HG02571 (cell line): ENCODE measurements at regions not wholly inside any gene's neighbourhood (a gene's known extent, or its start where the extent isn't known, plus 50 kb on each side); places are given as distances from the start of the nearest gene placed in this dataset.

Experiments used
- ATAC-seq: cut with Tn5 transposase; IDR thresholded peaks from one replicate; pipeline ENCODE4 v1.9.1; 2021; ENCODE audit warnings: mild to moderate bottlenecking, moderate library complexity; ENCODE audit not compliant: unreplicated experiment

DNA sequence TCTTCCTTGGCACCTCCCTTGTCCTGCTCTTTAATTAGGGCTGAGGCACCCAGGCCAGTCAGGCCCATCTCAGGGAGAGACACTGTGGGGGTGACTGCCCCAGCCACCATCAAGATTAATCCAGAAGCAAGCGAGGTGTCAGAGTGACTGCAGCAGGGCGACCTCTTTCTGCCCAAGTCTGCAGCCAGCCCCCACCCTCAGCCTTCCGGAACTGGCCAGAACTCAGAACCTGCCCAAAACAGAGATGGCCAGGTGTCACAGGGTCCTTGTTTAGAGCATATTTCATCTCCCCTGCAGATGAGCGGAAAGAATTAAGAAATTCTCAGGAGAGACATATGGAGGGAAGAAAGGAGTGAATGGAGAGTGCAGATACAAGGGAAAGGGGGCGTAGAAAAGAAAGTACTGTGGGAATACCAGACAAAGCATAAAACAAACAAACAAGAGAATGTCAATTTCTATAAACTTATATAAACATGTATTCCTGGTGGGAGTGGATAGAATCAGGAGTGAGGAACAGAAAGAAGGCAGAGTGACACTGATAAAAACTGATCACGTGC, 188.8 kb upstream of the NRP1 start:
- ATAC-seq, result no peak

GRCh38 chr10:33521904-33522303, 187.4 kb upstream of the NRP1 start:
- ATAC-seq, result no peak

DNA sequence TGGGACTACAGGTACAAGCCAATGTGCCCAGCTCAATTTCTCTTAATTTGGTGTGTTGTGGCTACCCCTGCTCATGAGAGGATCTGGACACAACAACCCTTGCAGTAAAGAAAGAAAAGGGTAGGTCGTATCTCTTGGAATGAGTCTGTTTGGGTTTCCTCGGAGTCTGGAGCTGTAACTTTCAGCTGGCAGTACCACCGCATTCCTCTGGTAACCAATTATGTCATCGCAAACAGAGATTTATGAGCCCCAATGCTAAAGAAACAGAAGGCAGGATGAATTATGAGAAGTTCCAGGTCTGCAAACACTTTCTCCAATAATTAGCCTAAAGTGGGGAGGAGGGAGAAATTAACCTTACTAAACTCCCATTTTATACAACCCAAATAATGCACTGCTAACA, 186.6 kb upstream of the NRP1 start:
- no peak for ATAC-seq

DNA sequence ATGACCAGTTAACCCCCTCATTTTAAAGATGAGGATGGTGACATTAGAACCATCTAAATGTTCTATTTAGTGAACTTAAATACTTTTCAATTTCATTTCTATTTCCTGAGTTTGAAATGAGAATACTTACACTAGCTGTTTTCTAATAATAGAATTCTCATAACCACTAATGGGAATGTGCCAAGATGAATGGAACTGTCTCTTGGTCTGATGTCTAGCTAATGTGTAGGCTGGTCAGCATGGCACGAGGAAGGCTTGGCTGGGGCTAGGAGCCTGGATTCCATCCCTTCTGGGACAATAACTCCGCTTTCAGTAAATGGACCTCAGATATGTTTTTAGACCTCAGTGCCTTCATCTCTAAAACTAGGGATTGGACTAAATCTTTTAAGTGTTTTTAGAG, 185.8 kb upstream of the NRP1 start:
- ATAC-seq, result no peak

DNA sequence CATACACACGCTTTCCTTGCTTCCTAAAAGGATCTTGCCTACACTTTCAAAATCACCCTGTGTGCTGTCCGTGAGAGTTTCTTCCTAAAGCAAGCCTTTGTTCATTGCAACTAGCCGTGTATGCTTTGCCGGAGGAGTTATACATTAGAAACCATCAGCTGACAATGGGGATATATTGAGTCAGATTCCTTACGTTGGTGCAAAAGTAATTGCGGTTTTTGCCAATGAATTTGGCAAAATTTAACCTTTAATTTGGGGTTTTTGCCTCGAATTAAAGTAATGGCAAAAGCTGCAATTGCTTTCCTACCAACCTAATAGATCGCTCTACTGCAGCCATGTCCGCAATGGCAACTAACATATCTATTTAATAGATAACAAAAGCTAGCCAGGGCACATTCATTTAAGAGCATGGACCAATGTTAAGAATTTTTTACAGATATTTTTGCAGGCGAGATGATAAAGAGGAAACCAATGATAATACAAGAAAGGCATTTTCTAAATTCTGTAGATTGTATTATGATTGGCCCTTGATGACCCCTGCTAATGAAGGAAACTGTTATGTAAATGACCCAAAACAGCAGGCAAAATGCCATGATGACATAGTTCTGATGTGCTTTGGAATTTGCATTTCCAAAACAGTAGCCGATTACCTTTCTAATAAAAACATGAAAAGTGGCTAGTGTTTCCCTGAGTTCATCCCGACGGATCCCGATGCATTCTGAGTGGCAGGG, 184.8 kb upstream of the NRP1 start:
- ATAC-seq, result no peak

DNA sequence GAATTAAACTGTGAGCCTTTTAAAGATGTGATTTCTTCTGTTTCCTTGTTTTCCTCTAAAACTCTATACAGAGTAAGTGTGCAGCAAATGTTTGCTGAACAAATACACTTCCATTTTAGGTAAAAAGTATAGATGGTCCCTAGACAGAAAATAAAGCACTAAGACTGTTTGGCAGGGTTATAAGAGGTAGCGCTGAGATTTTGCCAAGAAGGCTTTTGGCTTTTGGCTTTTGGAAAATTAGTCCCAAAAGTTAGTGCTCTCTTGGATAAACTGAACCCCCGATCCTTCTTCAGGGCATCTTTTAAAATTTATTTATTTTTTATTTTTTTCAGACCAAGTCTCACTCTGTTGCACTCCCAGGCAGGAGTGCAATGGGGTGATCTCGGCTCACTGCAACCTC, 175.7 kb upstream of the NRP1 start:
- ATAC-seq, result no peak

DNA sequence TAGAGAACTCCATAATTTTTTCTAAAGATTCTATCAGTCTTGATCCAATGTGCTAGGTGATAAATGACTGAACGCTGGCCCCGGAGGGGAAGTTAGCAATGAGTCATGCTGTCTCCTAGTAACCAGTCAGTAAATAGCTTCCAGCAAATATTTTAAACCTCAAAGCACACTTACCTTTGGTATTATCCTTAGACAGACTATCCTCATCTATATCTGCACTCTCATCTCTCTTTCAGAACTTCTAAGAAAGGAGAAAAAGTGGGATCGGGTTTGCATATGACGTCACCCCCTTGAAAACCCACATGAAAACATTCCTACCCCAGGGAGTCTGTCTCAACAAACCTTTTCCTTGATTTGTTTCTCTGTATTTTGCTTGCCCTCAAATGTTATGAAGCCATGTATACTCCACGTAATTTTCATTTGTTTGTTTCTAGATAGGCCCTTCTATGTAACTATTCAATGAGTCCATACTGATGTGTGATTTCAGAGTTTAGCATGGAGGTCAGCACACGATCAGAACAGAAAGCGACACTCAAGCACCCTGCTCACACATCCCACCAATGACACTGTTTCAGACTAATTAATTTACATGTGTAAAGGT, 174.9 kb upstream of the NRP1 start:
- ATAC-seq, result no peak

- no peak for ATAC-seq
These were observed 173.4 kb upstream of the NRP1 start for GRCh38 chr10:33507662-33508425.

DNA sequence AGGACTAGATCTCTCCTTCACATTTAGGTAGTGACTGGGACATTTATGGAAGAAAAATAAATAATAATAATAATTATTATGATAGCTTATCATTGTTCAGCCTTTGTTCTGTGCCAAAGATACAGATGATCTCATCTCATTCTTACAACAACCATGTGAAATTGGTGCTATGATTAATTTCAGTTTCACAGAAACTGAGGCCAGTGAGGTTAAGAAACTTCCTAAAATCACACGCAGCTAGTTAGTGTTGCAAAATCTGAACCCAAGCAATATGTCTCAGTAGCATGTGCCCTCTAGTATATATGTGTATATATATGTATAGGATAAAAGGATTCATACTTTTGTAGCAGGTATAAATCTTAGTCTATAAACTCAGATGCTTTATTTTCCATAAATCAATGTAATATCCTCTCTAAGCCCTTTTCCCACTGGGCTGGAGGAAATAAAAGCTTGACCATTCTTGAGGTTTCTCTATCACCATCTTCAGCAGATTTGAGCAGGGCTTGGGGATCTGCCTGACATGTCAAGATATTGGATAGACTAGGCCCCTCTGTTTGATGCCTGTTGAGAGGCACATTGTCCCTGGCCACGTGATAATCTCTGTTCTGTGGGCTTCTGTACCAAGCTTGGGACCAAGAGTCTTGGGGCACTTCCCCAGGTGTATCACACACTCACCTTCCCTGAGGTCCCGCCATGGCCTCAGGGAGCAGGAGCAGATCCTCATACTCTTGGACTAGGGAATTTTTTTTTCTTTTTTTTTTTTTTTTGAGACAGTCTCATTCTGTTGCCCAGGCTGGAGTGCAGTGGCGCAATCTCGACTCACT, 172.6 kb upstream of the NRP1 start:
- ATAC-seq, result peak; percentile 66

DNA sequence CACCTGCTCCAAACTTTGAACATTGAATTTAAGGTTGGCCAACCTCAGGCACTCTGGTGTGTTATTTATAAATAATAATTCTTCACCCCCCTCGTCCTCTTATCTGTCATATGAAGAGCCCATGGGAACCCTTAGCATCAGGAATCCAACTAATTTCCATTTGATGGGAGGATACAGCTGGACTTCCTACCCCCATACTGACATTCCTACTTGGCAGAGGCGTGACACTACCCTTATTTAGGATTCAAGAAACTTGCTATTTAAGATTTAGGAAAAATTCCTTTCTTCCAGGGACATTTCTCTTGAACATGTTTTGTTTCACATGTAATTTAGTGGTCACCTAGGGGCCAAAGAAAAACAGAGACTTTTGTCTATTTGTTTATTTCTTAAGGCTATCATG, 171.9 kb upstream of the NRP1 start:
- ATAC-seq, result no peak

DNA sequence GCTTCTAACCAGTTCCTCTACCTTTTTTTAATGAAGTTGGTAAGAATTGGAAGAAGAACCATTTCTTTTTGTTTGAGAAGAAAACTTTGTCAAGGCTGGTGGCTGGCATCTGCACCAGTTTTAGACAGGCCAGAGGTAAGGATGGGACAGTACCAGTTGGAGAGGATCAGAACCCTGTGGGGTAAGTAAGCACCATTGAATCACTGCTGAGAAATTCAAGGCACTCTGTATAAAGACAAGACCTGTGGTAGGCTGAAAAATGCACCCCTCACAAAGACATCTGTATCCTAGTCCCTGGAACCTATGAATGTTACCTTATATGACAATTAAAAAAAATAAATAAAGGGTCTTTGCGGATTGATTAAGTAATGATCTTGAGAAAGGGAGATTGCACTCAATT, 166.7 kb upstream of the NRP1 start:
- no peak for ATAC-seq

- no peak for ATAC-seq
These were observed 164.0 kb upstream of the NRP1 start for GRCh38 chr10:33498391-33498891.

DNA sequence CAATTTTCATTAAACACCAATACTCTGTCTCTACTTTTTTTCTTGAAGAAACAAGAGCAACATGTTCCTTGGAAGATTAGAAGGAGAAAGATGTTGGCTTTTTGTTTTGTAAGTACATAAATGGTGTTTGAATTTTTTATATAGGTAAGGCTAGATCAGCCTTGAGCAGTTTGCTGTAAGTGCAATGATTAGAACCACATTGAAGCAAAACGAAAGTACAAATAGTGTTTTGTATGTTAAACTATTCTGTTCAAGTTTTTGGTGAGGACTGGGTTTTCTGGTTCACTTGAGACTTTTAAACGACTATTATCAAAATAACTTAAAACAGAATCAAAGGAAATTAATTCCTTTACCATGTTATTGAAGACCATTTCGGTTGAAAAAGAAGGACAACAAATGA, 162.9 kb upstream of the NRP1 start:
- no peak for ATAC-seq

GRCh38 chr10:33496096-33496495, 161.6 kb upstream of the NRP1 start:
- no peak for ATAC-seq

GRCh38 chr10:33494694-33495265, 160.3 kb upstream of the NRP1 start:
- ATAC-seq, result no peak

DNA sequence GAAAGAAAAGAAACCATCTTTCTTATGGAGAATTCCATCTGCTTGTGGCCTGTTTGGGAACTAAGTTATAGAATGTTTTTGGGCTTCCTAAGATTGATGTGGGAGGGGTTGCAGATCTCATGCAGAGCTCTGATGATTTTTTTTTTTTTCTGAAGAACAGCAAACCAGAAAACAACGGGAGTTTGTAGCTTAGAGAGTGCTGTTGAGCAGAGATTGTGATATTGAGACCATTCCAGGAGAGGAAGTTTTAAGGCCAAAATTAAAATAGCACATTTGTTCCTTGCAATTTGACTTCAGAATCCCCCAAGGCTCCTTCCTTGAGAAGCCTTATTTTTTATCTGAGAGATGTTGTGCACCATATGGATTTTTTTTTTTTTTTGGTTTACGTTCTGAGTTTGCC, 159.5 kb upstream of the NRP1 start:
- no peak for ATAC-seq

DNA sequence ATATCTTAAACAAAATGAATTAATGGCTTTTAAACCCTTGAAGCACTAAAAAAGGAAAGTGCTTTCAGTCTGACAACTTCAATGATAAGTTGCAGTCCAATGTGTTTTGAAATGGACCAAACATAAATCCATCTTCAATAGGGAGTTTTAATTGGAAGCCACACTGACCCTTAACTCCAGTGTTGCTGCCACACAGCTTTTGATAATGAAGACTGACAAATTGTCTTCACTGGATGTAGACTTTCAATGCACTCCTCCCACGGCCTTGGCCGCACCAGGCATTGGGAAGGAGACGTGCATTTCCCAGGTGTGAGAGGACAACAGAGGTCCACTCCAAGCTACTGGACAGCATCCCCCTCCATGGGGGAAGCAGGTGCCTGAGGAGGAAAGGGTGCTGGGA, 159.0 kb upstream of the NRP1 start:
- ATAC-seq, result no peak

DNA sequence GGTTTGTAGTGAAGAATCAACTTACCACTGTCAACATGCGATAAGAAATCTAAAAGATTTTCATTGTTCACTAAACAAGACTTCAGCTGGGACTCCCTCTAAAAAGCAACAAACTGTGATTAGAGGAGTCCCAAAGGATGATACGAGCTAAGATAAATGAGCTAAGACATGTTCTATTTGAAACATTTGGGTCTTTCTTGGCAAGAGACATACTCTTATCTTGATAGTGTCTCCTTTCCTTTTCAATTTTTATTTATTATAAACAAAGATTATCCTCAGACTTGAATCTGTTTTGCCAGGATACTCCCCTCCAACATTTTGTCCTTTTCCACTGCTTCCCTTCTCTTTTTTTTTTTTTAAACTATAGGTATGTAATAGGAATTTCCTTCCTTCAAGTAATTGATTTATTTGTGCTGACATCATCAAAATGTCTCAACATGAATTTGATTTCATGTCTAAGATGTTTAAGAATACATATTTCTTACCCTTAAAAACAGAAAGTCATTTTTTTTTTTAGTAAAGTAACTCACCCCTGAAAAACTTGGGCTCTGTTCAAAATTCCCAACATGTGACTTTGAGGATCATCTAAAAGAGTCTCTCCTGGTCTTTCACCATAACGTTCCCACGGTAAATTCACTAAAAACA, 158.4 kb upstream of the NRP1 start:
- no peak for ATAC-seq

GRCh38 chr10:33489501-33490176, 155.2 kb upstream of the NRP1 start:
- no peak for ATAC-seq
